Mammary epithelial cell (primary cell): ENCODE measurements at regions not wholly inside any gene's neighbourhood (a gene's known extent, or its start where the extent isn't known, plus 50 kb on each side); places are given as distances from the start of the nearest gene placed in this dataset.

Source experiments
- CTCF ChIP-seq, 2 donors: IDR thresholded peaks in 1 of 2; conservative IDR thresholded peaks in 1 of 2; 2 replicates each; pipeline ENCODE4 v1.5.1; 2011 to 2012; ENCODE audit warnings: inconsistent platforms in 2 of 2, low read length in 2 of 2, mild to moderate bottlenecking in 2 of 2, control low read depth in 1 of 2, low read depth in 1 of 2; ENCODE audit not compliant: insufficient read depth in 1 of 2; ENCODE audit errors: extremely low read depth in 1 of 2
- EZH2 ChIP-seq: IDR thresholded peaks from 2 replicates; pipeline ENCODE4 v1.6.1; 2012; ENCODE audit warnings: low read length, inconsistent platforms, borderline replicate concordance

- TF ChIP-seq CTCF (conservative IDR thresholded peaks at IDR 0.05 in 1 of 2, IDR thresholded peaks at IDR 0.05 in 1 of 2; ENCODE audit: extremely low read depth in 1 of 2, insufficient read depth in 1 of 2, low read depth in 1 of 2, low read length in 2 of 2), result no peak
- no peak for TF ChIP-seq EZH2
These were observed 249.0 kb upstream of the LUZP2 start for GRCh38 chr11:24247846-24248245.
